CD4-positive, alpha-beta T cell (primary cell): ENCODE measurements at regions not wholly inside any gene's neighbourhood (a gene's known extent, or its start where the extent isn't known, plus 50 kb on each side); places are given as distances from the start of the nearest gene placed in this dataset.

ENCODE experiments used
- ATAC-seq: fragments of 200-7000 bp; cut with Tn5 transposase; one replicate; pipeline ENCODE4 v1.10.0; 2022; ENCODE audit warnings: mild to moderate bottlenecking; ENCODE audit not compliant: poor library complexity
- CTCF ChIA-PET: fragments of 350-600 bp; sonication (Branson Sonifier 250); formaldehyde crosslinking; loops from one replicate; lab custom pipeline; 2021; ENCODE audit warnings: antibody characterized with exemption, inconsistent platforms; lab: Charles Lee
- POLR2A ChIA-PET: fragments of 350-600 bp; sonication (Branson Sonifier 250); formaldehyde crosslinking; loops from one replicate; lab custom pipeline; 2021; ENCODE audit warnings: antibody characterized with exemption, inconsistent platforms; lab: Charles Lee
- DNase-seq, 14 experiments: peaks; one replicate each; pipeline ENCODE4 v3.0.0-alpha.2; 2013 to 2020; ENCODE audit warnings: mixed read lengths in 2 of 14
- H3K27ac ChIP-seq, 2 donors: one replicate each; pipeline versions ENCODE4 v1.5.1 to v1.7.0; 2013; ENCODE audit warnings: low read length in 2 of 2, low read depth in 1 of 2, mild to moderate bottlenecking in 1 of 2
- H3K27me3 ChIP-seq, 2 experiments: 1 replicate in 1 of 2; 2 replicates in 1 of 2; pipeline versions ENCODE4 v1.6.1 to v1.7.0; 2013; ENCODE audit warnings: low read length in 2 of 2, control low read depth in 1 of 2, mild to moderate bottlenecking in 1 of 2, moderate library complexity in 1 of 2; ENCODE audit not compliant: insufficient read depth in 2 of 2, control insufficient read depth in 1 of 2
- H3K36me3 ChIP-seq: one replicate; pipeline ENCODE4 v1.6.1; 2013; ENCODE audit warnings: low read length, control low read depth; ENCODE audit not compliant: insufficient read depth
- H3K4me1 ChIP-seq: one replicate; pipeline ENCODE4 v1.6.1; 2013; ENCODE audit warnings: low read length, control low read depth; ENCODE audit not compliant: insufficient read depth
- H3K4me3 ChIP-seq: one replicate; pipeline ENCODE4 v1.5.1; 2013; ENCODE audit warnings: mild to moderate bottlenecking, low read length, moderate library complexity
- H3K9me3 ChIP-seq, 2 experiments: 1 replicate in 1 of 2; 2 replicates in 1 of 2; pipeline versions ENCODE4 v1.6.1 to v1.7.0; 2013; ENCODE audit warnings: low read length in 2 of 2, mild to moderate bottlenecking in 2 of 2, control low read depth in 1 of 2, moderate library complexity in 1 of 2; ENCODE audit not compliant: control insufficient read depth in 1 of 2, insufficient read depth in 1 of 2
- H3K27ac Mint-ChIP-seq: one replicate; pipeline ENCODE4 v1.8.0; 2020; ENCODE audit warnings: mixed read lengths
- H3K27me3 Mint-ChIP-seq: one replicate; pipeline ENCODE4 v1.8.0; 2021; ENCODE audit warnings: mixed read lengths
- H3K36me3 Mint-ChIP-seq: one replicate; pipeline ENCODE4 v1.8.0; 2021; ENCODE audit warnings: low read depth, mixed read lengths
- H3K4me1 Mint-ChIP-seq: one replicate; pipeline ENCODE4 v1.8.0; 2021; ENCODE audit warnings: low read depth, mixed read lengths
- H3K4me3 Mint-ChIP-seq: one replicate; pipeline ENCODE4 v1.8.0; 2020; ENCODE audit warnings: mild to moderate bottlenecking, mixed read lengths
- H3K9me3 Mint-ChIP-seq: one replicate; pipeline ENCODE4 v1.8.0; 2020; ENCODE audit warnings: mixed read lengths
- CTCF ChIP-seq: fragments of 200-600 bp; IDR thresholded peaks from one replicate; pipeline ENCODE4 v1.8.0; 2022; ENCODE audit warnings: antibody characterized with exemption, mild to moderate bottlenecking
- intact Hi-C, 2 experiments: fragments of 100-400 bp; cut with DNase I in 1 of 2; cut with micrococcal nuclease in 1 of 2; formaldehyde crosslinking; loops; one replicate each; pipeline versions ENCODE4 v1.15.1 to v1.9.0; 2023 to 2025; cut with DNase I, micrococcal nuclease

DNA sequence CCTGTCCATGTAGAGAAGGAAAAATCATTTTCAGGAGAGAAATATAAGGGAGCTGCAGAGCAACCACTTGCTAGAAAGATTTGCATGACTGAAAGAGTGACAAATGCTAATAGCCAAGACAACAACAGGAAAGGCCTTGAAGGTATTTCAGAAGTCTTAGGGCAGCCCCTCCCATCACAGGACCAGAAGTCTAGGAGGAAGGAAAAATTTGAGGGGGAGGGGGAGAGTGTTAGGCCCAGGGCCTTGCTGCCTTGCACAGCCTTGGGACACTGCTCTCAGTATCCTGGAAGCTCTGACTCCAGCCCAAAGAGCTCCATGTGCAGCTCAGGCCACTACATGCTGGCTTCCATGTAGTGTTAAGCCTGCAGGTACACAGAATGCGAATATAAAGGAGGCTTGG, 266.9 kb downstream of the GLI2 start:
- POLR2A ChIA-PET: no interaction called here
- ATAC-seq (no peak), DNase-seq (no peak)
- Histone ChIP-seq H3K36me3 (no peaks in the 10 kb centered on the region), H3K4me3 (no peak overlapping the region), H3K27ac (no peak overlapping the region), H3K27me3 (no peaks in the 10 kb centered on the region), H3K4me1 (no peaks in the 10 kb centered on the region), H3K9me3 (peaks cover 0 to 4% of the 10 kb centered on the region in 2 experiments)
- CTCF ChIA-PET: no interaction called here
- H3K27me3 Mint-ChIP-seq: peaks cover 4% of the 10 kb centered on the region
- H3K4me1 Mint-ChIP-seq: no peaks in the 10 kb centered on the region
- TF ChIP-seq CTCF: no peak
- no peak overlapping the region for H3K27ac Mint-ChIP-seq
- no peaks in the 10 kb centered on the region for H3K9me3 Mint-ChIP-seq
- H3K36me3 Mint-ChIP-seq: no peaks in the 10 kb centered on the region
- no peak overlapping the region for H3K4me3 Mint-ChIP-seq
- intact Hi-C loops: no loop called here

- Mint-ChIP-seq H3K36me3 (no peaks in the 10 kb centered on the region), H3K4me1 (no peaks in the 10 kb centered on the region), H3K9me3 (peaks cover 4% of the 10 kb centered on the region), H3K4me3 (no peak overlapping the region), H3K27ac (no peak overlapping the region), H3K27me3 (peaks cover 7% of the 10 kb centered on the region)
- no peak for DNase-seq
- no peaks in the 10 kb centered on the region for H3K27me3 ChIP-seq
- no peak for TF ChIP-seq CTCF
- H3K27ac ChIP-seq: no peak overlapping the region
- intact Hi-C loops: no loop called here
- H3K36me3 ChIP-seq: no peaks in the 10 kb centered on the region
- H3K4me3 ChIP-seq: no peak overlapping the region
- ChIA-PET POLR2A (no interaction called here), CTCF (no interaction called here)
- ATAC-seq: no peak
- no peaks in the 10 kb centered on the region for H3K4me1 ChIP-seq
- H3K9me3 ChIP-seq: peaks cover 0 to 4% of the 10 kb centered on the region in 2 experiments
Measured at GRCh38 chr2:121003391-121003790, 267.7 kb downstream of the GLI2 start.

DNA sequence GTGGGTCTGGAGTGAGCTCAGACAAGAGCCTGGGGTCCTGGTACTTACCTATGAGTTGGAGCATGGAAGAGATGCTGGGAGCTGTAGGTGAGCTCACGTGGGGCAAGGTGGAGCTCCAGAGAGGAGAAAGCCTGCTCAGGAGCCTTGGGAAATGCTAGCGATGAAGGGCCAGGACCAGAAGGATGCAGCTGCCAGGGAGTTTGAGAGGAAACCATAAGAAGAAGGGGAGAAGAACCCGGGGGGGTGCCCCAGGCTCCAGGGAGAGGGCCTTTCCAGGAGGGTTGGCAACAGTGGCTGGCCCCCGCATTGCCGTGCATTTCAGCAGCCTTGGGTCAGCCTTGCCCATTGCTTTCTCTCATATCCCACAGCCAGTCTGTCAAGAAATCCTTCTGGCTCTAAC, 268.7 kb downstream of the GLI2 start:
- ATAC-seq (no peak), DNase-seq (no peak)
- intact Hi-C loops: no loop called here
- CTCF ChIA-PET: no interaction called here
- Mint-ChIP-seq H3K36me3 (no peaks in the 10 kb centered on the region), H3K9me3 (peaks cover 7% of the 10 kb centered on the region), H3K4me3 (no peak overlapping the region), H3K27ac (no peak overlapping the region), H3K27me3 (peaks cover 16% of the 10 kb centered on the region), H3K4me1 (no peaks in the 10 kb centered on the region)
- Histone ChIP-seq H3K27me3 (no peaks in the 10 kb centered on the region), H3K27ac (no peak overlapping the region), H3K9me3 (peaks cover 0 to 4% of the 10 kb centered on the region in 2 experiments), H3K4me3 (no peak overlapping the region), H3K36me3 (no peaks in the 10 kb centered on the region), H3K4me1 (no peaks in the 10 kb centered on the region)
- TF ChIP-seq CTCF: no peak
- POLR2A ChIA-PET: no interaction called here
